IPS-20b (cell line): ENCODE measurements at regions not wholly inside any gene's neighbourhood (a gene's known extent, or its start where the extent isn't known, plus 50 kb on each side); places are given as distances from the start of the nearest gene placed in this dataset.
"Not testable (repeated sequence)": the region's sequence is repeated elsewhere in the genome, so short reads cannot be mapped to it uniquely, and the experiment has no call there.

ENCODE experiments used
- H3K27ac ChIP-seq: one replicate; pipeline ENCODE4 v1.5.1; 2013; ENCODE audit warnings: low read length
- H3K27me3 ChIP-seq: 2 replicates; pipeline ENCODE4 v1.6.1; 2013; ENCODE audit warnings: mild to moderate bottlenecking, low read length, inconsistent platforms; ENCODE audit not compliant: insufficient read depth
- H3K36me3 ChIP-seq: 2 replicates; pipeline ENCODE4 v1.6.1; 2013; ENCODE audit warnings: low read depth, mild to moderate bottlenecking, inconsistent platforms, low read length, moderate library complexity; ENCODE audit not compliant: insufficient read depth
- H3K4me1 ChIP-seq: 2 replicates; pipeline ENCODE4 v1.6.1; 2013; ENCODE audit warnings: mild to moderate bottlenecking, control low read depth, inconsistent platforms, low read length, moderate library complexity; ENCODE audit not compliant: insufficient read depth
- H3K4me3 ChIP-seq: 2 replicates; pipeline ENCODE4 v1.5.1; 2013; ENCODE audit warnings: mild to moderate bottlenecking, low read length, inconsistent platforms
- H3K9ac ChIP-seq: 2 replicates; pipeline ENCODE4 v1.6.1; 2013; ENCODE audit warnings: low read depth, mild to moderate bottlenecking, inconsistent platforms, low read length, moderate library complexity
- H3K9me3 ChIP-seq: 2 replicates; pipeline ENCODE4 v1.6.1; 2013; ENCODE audit warnings: mild to moderate bottlenecking, low read depth, low read length, inconsistent platforms; ENCODE audit not compliant: insufficient read depth

DNA sequence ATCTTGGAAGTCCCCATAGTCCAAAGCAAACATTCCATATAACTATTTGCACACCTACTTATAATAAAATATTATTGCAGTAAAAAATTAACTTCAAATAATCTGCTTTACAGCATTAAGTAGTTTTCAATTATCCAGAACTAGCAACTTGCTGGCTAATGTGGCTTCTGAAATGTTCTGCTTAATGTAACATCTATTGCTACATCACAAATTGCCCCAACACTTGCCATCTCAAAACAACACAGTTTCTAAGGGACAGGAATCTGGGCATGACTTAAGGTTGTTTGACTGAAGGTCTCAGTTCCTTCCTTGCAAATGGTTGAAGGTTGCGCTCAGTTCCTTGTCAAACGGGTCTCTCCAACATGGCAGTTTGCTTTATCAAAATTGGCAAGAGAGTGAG, 378.5 kb upstream of the SEMA3C start:
- Histone ChIP-seq H3K36me3 (no peaks in the 10 kb centered on the region), H3K27ac (no peak overlapping the region), H3K4me3 (no peak overlapping the region), H3K9me3 (no peaks in the 10 kb centered on the region), H3K27me3 (no peaks in the 10 kb centered on the region), H3K4me1 (no peaks in the 10 kb centered on the region), H3K9ac (no peak overlapping the region)

DNA sequence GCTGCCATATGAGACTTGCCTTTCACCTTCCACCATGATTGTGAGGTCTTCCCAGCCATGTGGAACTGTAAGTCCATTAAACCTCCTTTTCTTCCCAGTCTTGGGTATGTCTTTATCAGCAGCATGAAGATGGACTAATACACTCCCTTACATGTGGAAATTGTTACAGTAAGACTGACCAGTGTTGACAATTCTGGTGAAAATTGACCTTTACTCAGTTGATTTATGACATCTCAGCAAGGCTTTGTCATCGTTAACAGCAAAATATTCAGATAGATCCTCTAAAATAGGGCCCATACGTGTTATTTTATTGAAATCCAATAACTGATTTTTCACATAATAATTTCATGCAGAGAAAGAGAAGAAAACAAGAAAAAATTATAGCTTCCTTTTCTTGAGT, 377.9 kb upstream of the SEMA3C start:
- no peak overlapping the region for H3K9ac ChIP-seq
- H3K9me3 ChIP-seq, result no peaks in the 10 kb centered on the region
- no peak overlapping the region for H3K27ac ChIP-seq
- H3K4me3 ChIP-seq, result no peak overlapping the region
- no peaks in the 10 kb centered on the region for H3K36me3 ChIP-seq
- no peaks in the 10 kb centered on the region for H3K4me1 ChIP-seq
- H3K27me3 ChIP-seq, result no peaks in the 10 kb centered on the region

DNA sequence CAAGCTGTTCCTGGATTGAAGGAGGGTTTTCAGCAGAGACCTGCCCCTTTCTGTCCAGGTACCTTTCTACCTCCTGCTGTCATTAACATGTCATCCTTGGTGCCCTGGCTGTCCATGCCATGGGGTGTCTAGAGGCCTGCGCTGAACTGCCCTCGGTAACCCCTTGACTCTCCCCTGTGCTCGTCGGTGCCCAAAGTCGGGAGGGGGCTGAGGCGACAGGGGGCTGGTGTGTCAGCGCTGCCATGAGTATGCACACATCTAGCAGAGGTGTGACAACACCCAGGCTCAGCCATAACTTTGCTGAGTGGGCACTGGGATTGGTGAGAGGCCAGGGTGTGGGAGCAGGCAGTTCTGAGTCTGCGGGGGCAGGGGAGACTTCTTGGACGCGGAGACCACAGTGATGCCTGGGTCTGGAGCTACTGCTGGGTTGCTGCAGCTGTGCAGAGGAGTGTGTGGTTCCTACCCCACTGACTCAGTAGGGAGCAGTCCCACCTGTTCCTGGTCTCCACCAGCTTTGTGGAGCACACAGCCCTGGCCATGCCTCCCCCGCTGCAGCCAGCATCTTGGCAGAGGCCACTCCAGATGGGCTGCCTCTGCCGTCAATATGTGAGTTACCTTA, 376.2 kb upstream of the SEMA3C start:
- H3K4me1 ChIP-seq, result no peaks in the 10 kb centered on the region
- no peaks in the 10 kb centered on the region for H3K27me3 ChIP-seq
- no peak overlapping the region for H3K27ac ChIP-seq
- H3K9ac ChIP-seq, result no peak overlapping the region
- no peaks in the 10 kb centered on the region for H3K9me3 ChIP-seq
- no peak overlapping the region for H3K4me3 ChIP-seq
- no peaks in the 10 kb centered on the region for H3K36me3 ChIP-seq

DNA sequence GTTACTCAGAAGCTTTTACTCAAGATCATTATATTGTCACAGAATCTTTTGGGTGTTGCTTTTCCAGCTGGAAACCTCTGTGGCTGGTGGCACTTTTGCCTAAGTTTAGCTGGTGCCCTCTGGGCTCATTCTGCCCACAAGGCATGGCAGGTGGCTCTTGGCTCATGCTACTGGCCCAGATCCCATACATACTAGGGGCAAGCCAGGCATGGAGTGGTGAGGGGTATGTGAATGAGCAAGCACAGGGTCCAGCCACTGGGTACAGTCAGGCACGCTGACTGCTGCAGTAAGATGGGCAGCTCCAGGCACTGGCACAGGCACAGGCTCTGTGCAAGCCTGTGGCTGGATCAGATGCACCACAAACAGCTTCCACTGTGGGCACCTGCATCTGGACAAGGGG, 375.0 kb upstream of the SEMA3C start:
- Histone ChIP-seq H3K9me3 (no peaks in the 10 kb centered on the region), H3K4me3 (no peak overlapping the region), H3K27me3 (no peaks in the 10 kb centered on the region), H3K27ac (no peak overlapping the region), H3K4me1 (no peaks in the 10 kb centered on the region), H3K9ac (no peak overlapping the region), H3K36me3 (no peaks in the 10 kb centered on the region)

DNA sequence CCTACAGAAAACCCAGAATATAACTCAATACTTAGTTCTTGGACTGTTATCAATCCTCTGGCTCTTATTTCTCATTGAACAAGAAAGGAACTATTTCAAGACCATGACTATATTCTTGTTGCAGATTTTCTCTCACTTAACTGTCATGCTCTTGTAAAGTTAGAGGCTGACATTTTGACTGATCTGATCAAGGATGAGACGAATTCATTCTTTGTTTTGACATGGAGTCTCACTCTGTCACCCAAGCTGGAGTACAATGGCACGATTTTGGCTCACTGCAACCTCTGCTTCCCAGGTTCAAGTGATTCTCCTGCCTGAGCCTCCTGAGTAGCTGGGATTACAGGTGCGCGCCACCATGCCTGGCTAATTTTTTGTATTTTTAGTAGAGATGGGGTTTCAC, 367.9 kb upstream of the SEMA3C start:
- H3K9me3 ChIP-seq, H3K27me3 ChIP-seq, H3K4me1 ChIP-seq, H3K36me3 ChIP-seq, H3K9ac ChIP-seq, H3K4me3 ChIP-seq, H3K27ac ChIP-seq: not testable (repeated sequence)

DNA sequence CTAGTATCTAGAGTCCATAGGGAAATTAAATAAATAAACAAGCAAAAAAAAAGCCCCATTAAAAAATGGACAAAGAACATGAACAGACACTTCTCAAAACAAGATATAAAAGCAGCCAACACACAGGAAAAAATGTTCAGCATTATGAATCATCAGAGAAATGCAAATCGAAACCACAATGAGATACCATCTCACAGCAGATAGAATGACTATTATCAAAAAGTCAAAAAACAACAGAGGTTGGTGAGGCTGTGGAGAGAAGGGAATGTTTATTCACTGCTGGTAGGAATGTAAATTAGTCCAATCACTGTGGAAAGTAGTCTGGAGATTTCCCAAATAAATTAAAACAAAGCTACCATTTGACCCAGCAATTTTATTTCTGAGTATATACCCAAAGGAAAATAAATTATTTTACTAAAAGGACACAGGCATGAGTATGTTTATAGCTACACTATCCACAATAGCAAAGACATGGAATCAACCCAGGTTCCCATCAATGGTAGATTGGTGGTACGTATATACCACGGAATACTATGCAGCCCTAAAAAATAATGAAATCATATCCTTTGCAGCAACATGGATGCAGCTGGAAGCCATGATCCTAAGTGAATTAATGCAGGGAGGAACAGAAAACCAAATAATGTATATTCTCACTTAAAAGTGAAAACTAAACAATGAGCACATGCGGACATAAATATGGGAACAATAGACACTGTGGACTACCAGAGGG, 366.5 kb upstream of the SEMA3C start:
- no peak overlapping the region for H3K27ac ChIP-seq
- no peak overlapping the region for H3K9ac ChIP-seq
- no peaks in the 10 kb centered on the region for H3K27me3 ChIP-seq
- no peaks in the 10 kb centered on the region for H3K4me1 ChIP-seq
- no peaks in the 10 kb centered on the region for H3K9me3 ChIP-seq
- H3K36me3 ChIP-seq, result no peaks in the 10 kb centered on the region
- no peak overlapping the region for H3K4me3 ChIP-seq

DNA sequence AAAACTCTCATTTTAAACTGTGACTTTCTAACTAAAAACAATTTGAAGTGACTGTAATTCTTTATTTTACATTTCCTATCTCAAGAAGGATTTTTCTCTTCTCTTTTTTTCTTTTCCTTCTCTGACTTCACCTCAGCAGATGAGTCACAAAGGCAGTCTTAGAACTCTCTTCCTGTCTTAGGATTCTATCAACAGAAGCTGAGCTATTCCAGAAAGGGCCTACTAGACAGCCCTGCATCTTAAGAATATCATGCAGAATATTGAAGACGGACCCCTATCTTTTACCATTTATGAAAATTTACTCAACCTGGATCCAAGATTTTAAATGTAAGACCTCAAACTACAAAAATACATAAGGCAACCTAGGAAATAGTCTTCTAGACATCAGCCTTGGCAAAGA, 365.7 kb upstream of the SEMA3C start:
- no peaks in the 10 kb centered on the region for H3K27me3 ChIP-seq
- H3K9ac ChIP-seq, result no peak overlapping the region
- H3K4me1 ChIP-seq, result no peaks in the 10 kb centered on the region
- no peak overlapping the region for H3K27ac ChIP-seq
- no peaks in the 10 kb centered on the region for H3K36me3 ChIP-seq
- H3K9me3 ChIP-seq, result no peaks in the 10 kb centered on the region
- H3K4me3 ChIP-seq, result no peak overlapping the region

DNA sequence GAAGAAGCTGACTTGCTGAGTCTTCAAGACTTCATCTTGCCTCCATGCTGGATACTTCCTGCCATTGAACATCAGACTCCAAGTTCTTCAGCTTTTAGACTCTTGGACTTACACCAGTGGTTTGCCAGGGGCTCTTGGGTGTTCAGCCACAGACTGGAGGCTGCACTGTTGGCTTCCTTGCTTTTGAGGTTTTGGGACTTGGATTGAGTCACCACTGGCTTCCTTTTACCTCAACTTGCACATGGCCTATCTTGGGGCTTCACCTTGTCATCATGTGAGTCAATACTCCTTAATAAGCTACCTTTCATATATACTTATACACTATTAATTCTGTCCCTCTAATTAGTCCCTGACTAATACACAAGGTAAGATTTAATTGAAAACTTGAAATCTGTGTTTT, 361.7 kb upstream of the SEMA3C start:
- Histone ChIP-seq H3K27me3 (no peaks in the 10 kb centered on the region), H3K27ac (no peak overlapping the region), H3K9ac (no peak overlapping the region), H3K4me1 (no peaks in the 10 kb centered on the region), H3K4me3 (no peak overlapping the region), H3K36me3 (no peaks in the 10 kb centered on the region), H3K9me3 (no peaks in the 10 kb centered on the region)

DNA sequence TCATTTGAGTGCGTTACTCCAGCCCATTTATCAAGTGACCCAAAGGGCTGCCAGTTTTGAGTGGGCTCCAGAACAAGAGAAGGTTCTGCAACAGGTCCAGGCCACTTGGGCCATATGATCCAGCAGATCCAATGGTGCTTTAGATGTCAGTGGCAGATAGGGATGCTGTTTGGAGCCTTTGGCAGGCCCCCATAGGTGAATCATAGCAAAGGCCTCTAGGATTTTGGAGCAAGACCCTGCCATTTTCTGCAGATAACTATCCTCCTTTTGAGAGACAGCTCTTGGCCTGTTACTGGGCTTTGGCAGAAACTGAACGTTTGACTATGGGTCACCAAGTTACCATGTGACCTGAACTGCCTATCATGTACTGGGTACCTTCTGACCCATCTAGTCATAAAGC, 358.8 kb upstream of the SEMA3C start:
- H3K9me3 ChIP-seq, result no peaks in the 10 kb centered on the region
- no peaks in the 10 kb centered on the region for H3K36me3 ChIP-seq
- no peaks in the 10 kb centered on the region for H3K4me1 ChIP-seq
- H3K4me3 ChIP-seq, result no peak overlapping the region
- no peak overlapping the region for H3K27ac ChIP-seq
- H3K9ac ChIP-seq, result no peak overlapping the region
- H3K27me3 ChIP-seq, result no peaks in the 10 kb centered on the region

DNA sequence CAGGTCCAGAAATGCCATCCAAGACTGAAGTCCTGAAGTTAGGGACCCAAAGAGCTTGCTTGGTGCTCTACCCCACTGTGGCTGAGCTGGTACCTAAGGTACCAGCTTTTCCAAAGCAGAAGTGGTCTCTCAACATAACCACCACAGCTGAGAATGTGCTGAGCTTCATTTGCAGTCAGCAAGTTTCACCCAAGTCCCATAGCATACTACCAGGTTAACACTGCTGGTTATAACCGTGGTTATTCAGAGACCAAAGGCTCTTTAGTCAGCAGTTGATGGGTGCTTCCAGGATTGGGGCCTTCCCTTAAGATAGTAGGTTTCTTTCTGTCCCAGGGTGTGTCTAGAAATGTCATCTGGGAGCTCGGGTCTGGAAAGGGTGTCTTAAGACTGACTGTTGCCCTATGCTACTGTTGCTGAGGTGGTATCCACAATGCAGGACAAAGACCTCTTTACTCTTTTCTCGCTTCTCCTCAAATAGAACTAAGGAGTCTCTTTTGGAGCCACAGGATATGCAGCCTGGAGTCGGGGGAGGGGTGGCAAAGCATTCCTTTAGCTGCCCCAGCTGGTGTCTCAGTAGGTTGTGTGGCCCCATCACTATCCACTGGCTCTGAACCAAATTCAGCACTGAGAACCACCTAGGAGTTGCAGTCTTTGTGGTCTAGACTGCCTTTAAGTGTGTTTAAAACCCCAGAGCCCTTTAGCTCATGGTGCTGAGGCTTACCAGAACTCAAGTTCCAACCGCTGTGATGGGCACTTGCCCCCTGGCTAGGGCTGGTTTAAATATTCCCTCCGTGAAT, 354.9 kb upstream of the SEMA3C start:
- H3K27me3 ChIP-seq, result no peaks in the 10 kb centered on the region
- H3K9me3 ChIP-seq, result no peaks in the 10 kb centered on the region
- no peaks in the 10 kb centered on the region for H3K4me1 ChIP-seq
- H3K9ac ChIP-seq, result no peak overlapping the region
- no peak overlapping the region for H3K27ac ChIP-seq
- H3K4me3 ChIP-seq, result no peak overlapping the region
- no peaks in the 10 kb centered on the region for H3K36me3 ChIP-seq

DNA sequence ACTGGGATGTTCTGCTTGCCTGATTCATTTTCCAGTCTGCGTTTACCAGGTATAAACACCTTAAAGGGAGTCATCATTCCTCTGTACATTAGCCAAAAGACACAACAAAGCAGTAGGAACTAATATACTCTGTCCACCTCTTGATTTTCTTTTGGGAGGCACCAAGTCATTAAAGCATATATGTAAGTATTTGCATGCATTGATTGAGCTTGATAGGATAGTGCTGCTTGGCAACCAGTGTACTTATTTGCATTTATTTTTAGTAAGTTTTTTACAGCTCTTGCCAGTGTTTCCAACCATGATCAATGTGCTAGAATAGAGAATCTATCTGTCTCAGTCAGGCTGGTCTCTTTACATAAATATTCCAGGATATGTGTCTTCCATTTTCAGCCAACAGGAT, 353.3 kb upstream of the SEMA3C start:
- H3K9me3 ChIP-seq, result no peaks in the 10 kb centered on the region
- H3K4me3 ChIP-seq, result no peak overlapping the region
- H3K36me3 ChIP-seq, result no peaks in the 10 kb centered on the region
- H3K9ac ChIP-seq, result no peak overlapping the region
- no peaks in the 10 kb centered on the region for H3K4me1 ChIP-seq
- no peaks in the 10 kb centered on the region for H3K27me3 ChIP-seq
- no peak overlapping the region for H3K27ac ChIP-seq

DNA sequence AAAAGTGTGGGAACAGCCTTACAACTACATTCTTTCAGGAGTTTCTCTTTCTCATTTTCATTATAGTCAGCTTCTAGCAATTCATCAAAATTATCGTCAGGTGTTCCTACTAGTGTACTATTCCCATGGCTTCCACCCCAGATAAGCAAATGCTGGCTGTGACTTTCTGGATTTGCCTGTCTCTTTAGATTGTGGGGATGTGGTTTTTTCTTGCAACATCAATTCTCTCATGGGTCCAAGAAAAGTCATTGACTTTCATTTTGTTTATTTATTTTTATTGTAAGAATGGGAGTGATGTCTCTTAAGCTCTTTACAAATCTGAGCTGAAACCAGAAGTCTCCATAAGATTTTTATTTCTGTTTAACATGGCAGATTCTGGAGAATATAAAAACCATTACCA, 349.7 kb upstream of the SEMA3C start:
- no peaks in the 10 kb centered on the region; the same call in 1 of the 2 replicates for H3K9me3 ChIP-seq
- no peak overlapping the region for H3K27ac ChIP-seq
- H3K4me1 ChIP-seq, result no peaks in the 10 kb centered on the region
- no peak overlapping the region for H3K9ac ChIP-seq
- no peaks in the 10 kb centered on the region for H3K36me3 ChIP-seq
- H3K4me3 ChIP-seq, result no peak overlapping the region
- no peaks in the 10 kb centered on the region for H3K27me3 ChIP-seq
